HepG2 (cell line): ENCODE measurements at regions not wholly inside any gene's neighbourhood (a gene's known extent, or its start where the extent isn't known, plus 50 kb on each side); places are given as distances from the start of the nearest gene placed in this dataset.

ENCODE experiments used
- CCDC6 ChIP-seq: sonication (generic); formaldehyde crosslinking; IDR thresholded peaks from 2 replicates; pipeline ENCODE4 v1.8.1; 2022; ENCODE audit warnings: mild to moderate bottlenecking, missing genetic modification reagents, moderate library complexity
- CHD2 ChIP-seq: IDR thresholded peaks from 2 replicates; pipeline ENCODE4 v1.6.1; 2011; ENCODE audit warnings: low read depth, low read length, improper control_type of control experiment
- ELF1 ChIP-seq: sonication (generic); formaldehyde crosslinking; IDR thresholded peaks from 2 replicates; pipeline ENCODE4 v1.4.0; 2020; ENCODE audit warnings: missing genetic modification reagents
- FOXO1 ChIP-seq: sonication (generic); formaldehyde crosslinking; IDR thresholded peaks from 2 replicates; pipeline ENCODE4 v1.4.0; 2020; ENCODE audit warnings: missing genetic modification reagents
- FOXP1 ChIP-seq, 2 experiments: fragments of 450-650 bp in 1 of 2; IDR thresholded peaks; 2 replicates each; pipeline ENCODE4 v1.6.1; 2017 to 2018; ENCODE audit warnings: antibody characterized with exemption in 1 of 2
- HINFP ChIP-seq: sonication (generic); formaldehyde crosslinking; IDR thresholded peaks from 2 replicates; pipeline ENCODE4 v1.4.0; 2020; ENCODE audit warnings: low read depth, mild to moderate bottlenecking, missing genetic modification reagents
- MTF2 ChIP-seq: sonication (generic); formaldehyde crosslinking; IDR thresholded peaks from 2 replicates; pipeline ENCODE4 v1.5.0; 2020; ENCODE audit warnings: missing genetic modification reagents, borderline replicate concordance
- POLR2AphosphoS5 ChIP-seq: IDR thresholded peaks from 2 replicates; pipeline ENCODE4 v1.6.1; 2012; ENCODE audit warnings: low read depth, low read length
- RELA ChIP-seq: sonication (generic); formaldehyde crosslinking; IDR thresholded peaks from 2 replicates; pipeline ENCODE4 v1.4.0; 2020; ENCODE audit warnings: missing genetic modification reagents
- TRAFD1 ChIP-seq: sonication (generic); formaldehyde crosslinking; IDR thresholded peaks from 2 replicates; pipeline ENCODE4 v1.5.1; 2020; ENCODE audit warnings: missing genetic modification reagents, mild to moderate bottlenecking, borderline replicate concordance
- ZNF124 ChIP-seq: sonication (generic); formaldehyde crosslinking; IDR thresholded peaks from 2 replicates; pipeline ENCODE4 v1.4.0; 2020; ENCODE audit warnings: missing genetic modification reagents
- ZNF775 ChIP-seq: sonication (generic); formaldehyde crosslinking; IDR thresholded peaks from 2 replicates; pipeline ENCODE4 v1.4.0; 2020; ENCODE audit warnings: missing genetic modification reagents, mild to moderate bottlenecking, moderate library complexity, borderline replicate concordance
- TF ChIP-seq, protein P1 (sequence below): sonication (generic); formaldehyde crosslinking; IDR thresholded peaks from 2 replicates; pipeline ENCODE4 v1.8.0; 2022; ENCODE audit warnings: missing genetic modification reagents, low read depth, mild to moderate bottlenecking, borderline replicate concordance

GRCh38 chr13:24624801-24625231, 55.4 kb upstream of the ATP12A start:
- TF ChIP-seq HINFP (CRISPR knock-in tag) = no peak
- TF ChIP-seq MTF2 (CRISPR knock-in tag) = no peak
- no peak for TF ChIP-seq TRAFD1
- TF ChIP-seq ZNF775 (CRISPR knock-in tag) = no peak
- no peak for TF ChIP-seq RELA (CRISPR knock-in tag)
- TF ChIP-seq CCDC6 (CRISPR knock-in tag) = no peak
- TF ChIP-seq POLR2AphosphoS5 = no peak
- no peak for TF ChIP-seq FOXP1 (IDR thresholded peaks at IDR 0.05)
- TF ChIP-seq FOXP1 (CRISPR knock-in tag; IDR thresholded peaks at IDR 0.05) = no peak
- TF ChIP-seq ZNF124 (CRISPR knock-in tag) = no peak
- TF ChIP-seq, protein P1, sequence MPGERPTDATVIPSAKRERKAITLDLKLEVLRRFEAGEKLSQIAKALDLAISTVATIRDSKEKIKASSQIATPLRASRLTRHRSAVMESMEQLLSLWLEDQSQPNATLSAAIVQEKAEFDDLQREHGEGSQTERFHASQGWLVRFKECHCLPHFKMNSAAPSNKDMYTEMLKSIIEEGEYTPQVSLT (CRISPR knock-in tag) = no peak
- no peak for TF ChIP-seq ELF1 (CRISPR knock-in tag)
- no peak for TF ChIP-seq FOXO1 (CRISPR knock-in tag)
- no peak for TF ChIP-seq CHD2
